NCI-H1048 (cell line): ENCODE measurements at regions not wholly inside any gene's neighbourhood (a gene's known extent, or its start where the extent isn't known, plus 50 kb on each side); places are given as distances from the start of the nearest gene placed in this dataset.

Experiments used
- DNase-seq: peaks from one replicate; lab custom pipeline; 2025; lab: John Stamatoyannopoulos, UW

DNA sequence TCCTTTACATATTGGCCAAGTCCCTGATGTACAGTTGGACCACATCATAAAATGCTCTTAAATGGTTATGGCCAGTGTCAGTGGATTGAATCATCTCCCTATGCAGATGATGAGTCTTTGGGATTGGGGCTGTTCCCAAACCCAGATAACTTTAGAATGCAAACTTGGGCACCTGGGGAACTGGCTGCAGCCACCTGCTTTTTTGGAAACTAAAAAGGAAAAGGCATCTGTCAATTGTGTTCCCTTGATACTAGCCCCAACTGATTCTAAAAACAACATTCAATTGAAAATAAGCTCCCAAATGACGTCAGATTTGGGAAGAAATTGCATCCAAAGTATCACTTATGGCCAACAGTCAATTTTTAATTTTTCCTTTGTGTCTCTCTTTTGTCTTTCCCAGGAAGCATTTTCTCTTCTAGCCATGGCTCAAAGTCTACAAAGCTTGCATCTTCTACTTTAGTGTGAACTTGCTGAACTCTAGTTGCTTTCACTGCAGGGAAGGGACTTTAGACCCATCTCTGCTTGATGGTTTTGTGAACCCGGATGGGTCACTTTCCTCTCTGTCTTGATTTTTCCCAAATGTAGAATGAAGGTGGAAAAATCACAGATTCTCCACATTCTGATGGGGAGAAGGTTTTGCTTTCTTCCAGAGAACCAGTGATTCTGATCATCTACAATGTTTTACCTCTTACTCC is 402.3 kb upstream of the USP24 start:
- no peak for DNase-seq

GRCh38 chr1:55612988-55613387 is 397.8 kb upstream of the USP24 start:
- no peak for DNase-seq

GRCh38 chr1:55611123-55611522 is 396.0 kb upstream of the USP24 start:
- no peak for DNase-seq

DNA sequence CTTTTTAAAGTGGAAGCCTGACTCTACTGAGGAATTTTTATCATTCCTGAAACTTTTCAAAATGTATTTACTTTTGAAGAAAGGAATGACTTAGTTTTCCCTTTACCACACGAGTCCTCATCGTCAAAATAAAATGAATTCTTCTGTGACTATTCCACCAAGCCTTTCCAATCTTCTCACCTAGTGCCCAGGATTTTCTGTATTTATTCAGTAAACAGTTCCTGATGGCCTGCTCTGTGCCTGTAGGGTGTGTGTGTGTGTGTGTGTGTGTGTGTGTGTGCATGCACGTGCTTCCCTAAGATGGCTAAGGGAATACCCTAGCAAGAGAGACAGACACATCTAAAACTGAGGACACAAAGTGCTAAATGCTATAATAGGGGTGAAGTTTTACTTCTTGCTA is 395.0 kb upstream of the USP24 start:
- no peak for DNase-seq

DNA sequence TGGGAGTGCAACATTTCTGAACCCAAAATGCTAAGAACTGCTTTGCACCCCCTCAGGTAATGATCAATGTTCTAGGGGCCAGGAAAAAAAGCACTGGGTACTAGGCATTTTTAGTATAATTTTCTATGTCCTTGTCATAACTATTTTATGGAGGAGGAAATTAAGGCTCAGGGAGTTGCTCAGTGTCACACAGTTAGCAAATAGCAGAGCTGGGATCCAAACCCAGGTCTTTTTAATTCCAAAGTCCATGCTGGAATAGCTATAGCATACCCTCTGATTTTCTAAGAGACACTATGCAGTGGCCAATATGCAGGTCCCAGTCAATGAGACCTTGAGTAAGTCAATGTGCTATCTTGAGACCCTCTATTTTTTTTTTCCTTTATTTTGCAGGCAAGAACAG is 394.5 kb upstream of the USP24 start:
- DNase-seq = no peak

- DNase-seq = no peak
These were observed 390.0 kb upstream of the USP24 start for GRCh38 chr1:55605155-55605554.

GRCh38 chr1:55604749-55605148 is 389.6 kb upstream of the USP24 start:
- DNase-seq = no peak

DNA sequence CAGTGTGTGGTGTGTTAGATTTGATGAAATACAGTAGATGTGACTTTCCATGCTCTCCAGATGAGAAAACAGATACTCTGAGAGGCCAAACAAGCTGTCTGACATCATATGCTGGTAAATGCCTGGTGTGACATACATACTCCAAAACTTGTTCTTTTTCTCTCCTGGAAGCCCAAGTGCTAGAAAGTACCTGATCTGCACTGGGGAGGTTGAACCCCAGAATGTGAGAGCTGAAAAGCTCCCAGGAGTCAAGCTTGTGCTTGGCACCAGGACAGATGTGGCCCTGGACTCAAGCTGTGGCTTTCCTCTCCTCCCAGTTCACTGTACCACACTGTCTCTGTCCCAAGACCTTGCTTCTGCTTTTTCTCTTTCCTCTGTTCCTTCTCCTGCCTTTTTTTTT is 389.0 kb upstream of the USP24 start:
- DNase-seq = no peak

DNA sequence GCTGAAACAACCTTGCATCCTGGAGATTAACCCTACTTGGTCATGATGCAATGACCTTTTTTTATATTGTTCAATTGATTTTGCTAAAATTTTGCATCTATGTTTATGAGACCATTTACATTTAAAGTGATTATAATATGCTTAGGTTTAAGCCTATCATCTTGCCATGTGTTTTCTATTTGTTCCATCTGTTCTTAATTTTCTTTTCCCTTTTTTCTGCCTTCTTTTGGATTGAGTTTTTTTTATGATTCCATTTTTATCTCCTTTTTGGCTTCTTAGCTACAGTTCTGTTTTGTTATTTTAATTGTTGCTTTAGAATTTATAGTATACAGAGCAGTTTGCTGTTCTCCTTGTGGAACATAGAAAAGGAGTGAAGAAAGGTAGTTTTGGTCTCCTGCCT is 385.1 kb upstream of the USP24 start:
- DNase-seq = no peak

GRCh38 chr1:55597910-55598309 is 382.7 kb upstream of the USP24 start:
- DNase-seq = no peak

- DNase-seq = no peak
These were observed 379.5 kb upstream of the USP24 start for GRCh38 chr1:55594701-55595100.

DNA sequence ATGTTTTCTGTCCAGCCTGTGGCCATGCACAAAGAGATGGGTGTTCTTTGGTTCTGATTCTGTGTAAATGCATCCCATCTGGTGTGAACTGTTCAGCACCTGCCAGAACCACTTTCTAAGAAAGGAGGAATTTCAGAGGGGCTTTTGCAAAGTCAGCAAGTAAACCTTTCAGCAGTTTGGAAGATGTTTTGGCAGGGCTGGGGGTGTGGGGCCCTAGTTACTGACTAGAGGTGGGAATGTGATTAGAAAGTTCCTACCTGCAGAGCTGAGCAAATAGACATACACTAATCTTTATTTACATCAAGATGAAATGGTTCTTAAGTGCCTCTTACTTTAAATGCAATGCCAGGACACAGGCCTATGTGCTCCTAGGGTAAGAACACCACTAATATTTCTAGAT is 378.1 kb upstream of the USP24 start:
- no peak for DNase-seq

DNA sequence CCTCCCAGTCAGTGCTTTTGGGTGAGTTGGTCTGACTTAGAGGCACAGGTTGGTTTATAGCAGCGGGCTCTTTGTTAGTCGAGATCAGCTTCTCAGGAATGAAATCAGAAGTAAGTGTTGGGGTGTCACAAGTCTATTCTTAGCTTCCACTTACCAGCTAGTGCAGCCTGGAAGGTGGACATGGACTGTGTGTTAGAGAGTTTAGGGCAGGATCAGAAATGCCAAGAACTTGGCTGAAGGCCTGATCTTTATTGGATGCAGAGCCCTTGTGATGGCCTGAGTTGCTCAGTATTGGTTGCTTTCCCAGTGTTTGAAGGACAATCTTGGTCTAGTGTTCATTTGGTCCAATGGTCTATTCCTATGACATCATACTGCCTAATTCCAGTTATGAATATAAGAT is 377.0 kb upstream of the USP24 start:
- no peak for DNase-seq

DNA sequence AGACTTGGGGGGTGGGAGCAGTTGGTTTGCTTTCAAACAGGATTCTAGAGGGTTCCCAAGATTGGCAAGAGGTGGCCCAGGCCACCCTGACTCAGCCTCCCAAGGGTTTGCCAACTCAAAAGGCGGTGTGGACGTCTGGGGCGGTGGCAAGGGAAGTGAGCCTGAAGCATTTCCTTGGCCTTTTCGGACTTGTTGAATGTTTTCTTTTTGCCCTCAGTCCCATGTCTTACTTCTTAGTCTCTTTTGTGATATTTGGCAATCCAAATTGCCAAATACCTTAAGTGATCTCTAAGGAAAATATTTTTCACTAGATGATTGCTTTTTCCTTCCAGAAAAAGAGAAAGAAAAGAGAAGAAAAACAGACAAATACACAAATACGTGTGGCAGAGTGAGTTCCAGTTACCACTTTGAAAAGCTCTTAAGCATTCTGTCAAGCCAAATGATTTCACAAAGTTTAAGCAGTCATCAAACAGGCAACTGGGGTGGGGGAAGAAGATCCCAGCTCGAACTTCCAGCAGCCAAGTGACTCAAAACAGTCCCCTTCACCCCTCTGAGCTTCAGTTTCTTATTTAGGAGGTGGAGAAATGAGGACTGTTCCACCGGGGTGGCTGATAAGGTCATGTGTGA is 374.6 kb upstream of the USP24 start:
- DNase-seq = no peak

- no peak for DNase-seq
These were observed 373.1 kb upstream of the USP24 start for GRCh38 chr1:55588309-55588708.

- no peak for DNase-seq
These were observed 371.6 kb upstream of the USP24 start for GRCh38 chr1:55586771-55587170.

GRCh38 chr1:55585402-55585792 is 370.2 kb upstream of the USP24 start:
- no peak for DNase-seq

- DNase-seq = no peak
These were observed 369.6 kb upstream of the USP24 start for GRCh38 chr1:55584526-55585401.

- DNase-seq = no peak
These were observed 366.9 kb upstream of the USP24 start for GRCh38 chr1:55582084-55582483.

DNA sequence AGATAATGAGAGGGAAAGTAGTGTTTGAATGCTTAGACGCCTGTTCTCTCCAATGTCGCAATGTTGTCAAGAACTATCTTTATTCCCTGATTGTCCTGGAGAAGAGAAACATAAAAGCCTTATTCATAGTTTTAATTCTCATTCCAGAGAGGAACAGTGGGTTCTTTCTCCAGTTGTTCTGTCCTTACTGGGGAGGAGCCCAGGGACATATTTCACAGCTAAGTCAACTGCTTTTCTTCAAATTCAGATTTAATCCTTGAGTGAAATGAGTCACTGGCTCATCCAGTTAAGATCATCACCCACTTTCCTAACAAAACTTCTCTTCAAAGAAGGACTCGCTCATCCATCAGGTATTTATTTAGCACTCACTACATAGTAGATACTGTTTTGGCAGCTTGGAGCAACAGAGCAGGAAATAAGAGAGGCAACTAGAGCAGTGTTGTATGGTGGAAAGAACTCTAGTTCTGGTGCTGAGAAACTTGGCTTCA is 365.7 kb upstream of the USP24 start:
- DNase-seq = no peak

- no peak for DNase-seq
These were observed 364.3 kb upstream of the USP24 start for GRCh38 chr1:55579332-55580001.

- DNase-seq = no peak
These were observed 363.5 kb upstream of the USP24 start for GRCh38 chr1:55578646-55579045.
